ENCODE measurements at regions not wholly inside any gene's neighbourhood (a gene's known extent, or its start where the extent isn't known, plus 50 kb on each side); places are given as distances from the start of the nearest gene placed in this dataset.

- TF ChIP-seq POLR2A (IDR thresholded peaks at IDR 0.05) (no peak), EP300 (IDR thresholded peaks at IDR 0.05) (no peak), POLR2AphosphoS5 (IDR thresholded peaks at IDR 0.05) (no peak)
- TF ChIP-seq, protein P1, sequence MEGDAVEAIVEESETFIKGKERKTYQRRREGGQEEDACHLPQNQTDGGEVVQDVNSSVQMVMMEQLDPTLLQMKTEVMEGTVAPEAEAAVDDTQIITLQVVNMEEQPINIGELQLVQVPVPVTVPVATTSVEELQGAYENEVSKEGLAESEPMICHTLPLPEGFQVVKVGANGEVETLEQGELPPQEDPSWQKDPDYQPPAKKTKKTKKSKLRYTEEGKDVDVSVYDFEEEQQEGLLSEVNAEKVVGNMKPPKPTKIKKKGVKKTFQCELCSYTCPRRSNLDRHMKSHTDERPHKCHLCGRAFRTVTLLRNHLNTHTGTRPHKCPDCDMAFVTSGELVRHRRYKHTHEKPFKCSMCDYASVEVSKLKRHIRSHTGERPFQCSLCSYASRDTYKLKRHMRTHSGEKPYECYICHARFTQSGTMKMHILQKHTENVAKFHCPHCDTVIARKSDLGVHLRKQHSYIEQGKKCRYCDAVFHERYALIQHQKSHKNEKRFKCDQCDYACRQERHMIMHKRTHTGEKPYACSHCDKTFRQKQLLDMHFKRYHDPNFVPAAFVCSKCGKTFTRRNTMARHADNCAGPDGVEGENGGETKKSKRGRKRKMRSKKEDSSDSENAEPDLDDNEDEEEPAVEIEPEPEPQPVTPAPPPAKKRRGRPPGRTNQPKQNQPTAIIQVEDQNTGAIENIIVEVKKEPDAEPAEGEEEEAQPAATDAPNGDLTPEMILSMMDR (IDR thresholded peaks at IDR 0.05), result no peak
Observed at GRCh38 chr5:136590581-136590980, 225.2 kb upstream of the TRPC7 start.
